AG20443 (cell line): ENCODE measurements at regions not wholly inside any gene's neighbourhood (a gene's known extent, or its start where the extent isn't known, plus 50 kb on each side); places are given as distances from the start of the nearest gene placed in this dataset.

Experiments
- DNase-seq: peaks from one replicate; pipeline ENCODE4 v3.0.0; 2012; ENCODE audit warnings: low spot score, mixed read lengths

DNA sequence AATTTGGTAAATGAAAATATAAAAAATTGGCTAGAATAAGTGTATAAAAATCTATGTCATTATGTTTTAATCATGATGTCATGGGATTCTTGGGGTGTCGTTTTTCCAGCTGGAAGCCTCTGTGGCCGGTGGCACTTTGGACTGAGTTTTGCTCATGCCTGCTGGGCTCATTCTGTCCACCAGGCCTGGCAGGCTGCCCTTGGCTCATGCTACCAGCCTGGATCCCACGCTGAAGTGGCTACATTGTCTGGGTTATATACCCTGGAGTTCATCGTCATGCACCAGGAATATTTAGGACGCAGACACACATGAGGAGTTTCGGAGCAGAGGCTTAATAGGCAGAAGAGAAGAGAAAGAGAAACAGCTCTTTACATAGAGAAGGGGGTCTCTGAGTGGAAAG is 1913.7 kb upstream of the WWC1 start:
- no peak for DNase-seq

DNA sequence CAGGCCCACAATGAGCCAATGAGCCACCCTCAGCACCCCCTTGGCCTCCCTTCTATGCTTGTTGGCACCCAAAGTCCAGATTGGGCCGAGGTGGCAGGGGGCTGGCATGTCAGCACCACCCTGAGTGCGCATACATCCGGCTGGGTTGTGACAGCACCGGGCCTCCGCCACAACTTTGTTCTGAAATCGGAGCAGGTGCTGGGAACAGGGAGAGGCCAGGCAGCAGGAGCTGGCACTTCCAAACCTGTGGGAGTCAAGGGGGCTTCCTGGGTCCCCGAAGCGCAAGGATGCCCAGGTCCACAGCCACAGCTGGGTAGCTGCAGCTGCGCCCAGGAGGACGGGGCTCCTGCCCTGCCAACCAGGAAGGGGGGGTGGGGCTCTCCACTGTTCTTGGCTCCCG is 1911.9 kb upstream of the WWC1 start:
- no peak for DNase-seq

GRCh38 chr5:166382031-166382430 is 1909.4 kb upstream of the WWC1 start:
- DNase-seq, result no peak

DNA sequence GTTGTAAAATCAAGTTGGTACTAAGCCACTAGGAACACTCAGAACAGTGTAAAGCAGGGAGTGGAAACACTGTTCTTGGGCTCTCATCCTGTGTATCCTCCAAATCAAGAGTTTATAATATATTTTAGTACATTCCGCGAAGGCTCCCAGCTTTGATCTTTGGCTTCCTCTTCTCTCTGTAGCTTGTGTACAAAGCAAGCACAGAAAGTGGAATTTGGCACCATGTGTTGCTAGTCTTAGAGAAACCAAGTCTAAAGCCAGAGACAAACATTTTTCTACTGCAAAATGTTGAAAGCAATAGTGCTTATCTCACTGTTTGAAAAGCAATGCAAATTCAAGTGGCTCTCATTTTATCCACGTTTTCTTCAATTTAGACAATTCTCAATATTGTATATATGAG is 1893.3 kb upstream of the WWC1 start:
- no peak for DNase-seq

GRCh38 chr5:166399781-166400180 is 1891.7 kb upstream of the WWC1 start:
- no peak for DNase-seq

GRCh38 chr5:166401391-166401790 is 1890.1 kb upstream of the WWC1 start:
- no peak for DNase-seq

- no peak for DNase-seq
Measured at GRCh38 chr5:166412191-166412590, 1879.3 kb upstream of the WWC1 start.

- no peak for DNase-seq
Measured at GRCh38 chr5:166427211-166427610, 1864.2 kb upstream of the WWC1 start.

- DNase-seq, result no peak
Measured at GRCh38 chr5:166428264-166428803, 1863.1 kb upstream of the WWC1 start.

DNA sequence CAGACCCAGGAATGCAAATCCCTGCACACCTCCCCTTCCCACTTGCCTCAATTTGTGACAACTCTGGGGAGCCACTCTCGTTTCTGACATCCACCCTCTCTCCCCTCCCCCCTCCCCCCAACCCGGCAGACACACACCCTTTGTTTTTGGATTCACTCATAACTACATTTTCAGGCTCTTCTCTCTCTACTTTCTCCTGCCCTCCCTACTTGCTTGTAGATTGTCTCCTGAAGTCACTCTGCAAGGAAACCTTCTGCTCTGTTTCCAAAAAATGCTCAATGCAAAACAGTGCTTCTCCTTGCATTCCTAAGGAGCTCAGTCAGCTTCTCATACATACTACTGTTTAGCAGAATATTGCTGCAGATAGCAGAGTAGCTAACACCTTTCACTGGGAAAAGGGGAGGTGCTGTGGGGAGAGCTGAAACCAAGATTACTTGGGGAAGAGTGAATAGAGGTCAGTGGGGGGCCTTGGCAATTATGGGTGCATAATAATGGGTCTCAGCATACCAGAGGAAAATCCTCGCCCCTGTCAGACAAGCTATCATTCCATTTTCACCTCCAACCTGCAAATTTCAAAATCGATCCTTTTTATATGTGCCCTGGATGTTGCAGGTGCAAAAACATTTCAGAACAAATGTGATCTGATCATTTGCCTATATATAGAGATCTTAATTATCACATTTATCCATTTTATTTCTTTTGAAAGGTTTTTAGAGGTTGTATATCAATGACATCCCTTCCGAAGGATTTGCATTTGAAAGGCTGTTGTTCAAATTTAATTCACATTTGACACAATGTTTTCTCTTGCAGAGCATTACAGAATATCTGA is 1860.7 kb upstream of the WWC1 start:
- DNase-seq, result no peak

- DNase-seq, result no peak
Measured at GRCh38 chr5:166431456-166431855, 1860.0 kb upstream of the WWC1 start.

DNA sequence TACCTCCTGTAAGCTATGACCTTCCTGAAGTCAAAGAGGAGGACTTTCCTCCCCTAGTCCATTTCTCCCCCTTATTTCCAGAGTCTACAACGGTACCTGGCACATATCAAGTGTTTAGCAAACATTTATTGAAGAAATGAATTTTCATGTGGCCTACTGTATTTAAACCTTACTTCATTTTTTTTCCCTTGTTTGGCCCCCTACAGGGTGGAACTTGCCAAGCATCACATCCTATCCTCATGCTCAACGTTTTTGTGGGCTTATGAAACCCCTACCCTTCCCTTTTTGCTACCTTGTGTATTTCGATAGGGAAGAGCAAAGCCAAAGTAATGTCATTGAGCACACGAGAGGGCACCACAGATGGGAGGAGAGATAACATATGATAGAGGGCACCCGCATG is 1857.8 kb upstream of the WWC1 start:
- no peak for DNase-seq

GRCh38 chr5:166436872-166437271 is 1854.6 kb upstream of the WWC1 start:
- DNase-seq, result no peak

GRCh38 chr5:166486348-166486747 is 1805.1 kb upstream of the WWC1 start:
- DNase-seq, result no peak

- DNase-seq, result no peak
Measured at GRCh38 chr5:166488560-166488959, 1802.9 kb upstream of the WWC1 start.

DNA sequence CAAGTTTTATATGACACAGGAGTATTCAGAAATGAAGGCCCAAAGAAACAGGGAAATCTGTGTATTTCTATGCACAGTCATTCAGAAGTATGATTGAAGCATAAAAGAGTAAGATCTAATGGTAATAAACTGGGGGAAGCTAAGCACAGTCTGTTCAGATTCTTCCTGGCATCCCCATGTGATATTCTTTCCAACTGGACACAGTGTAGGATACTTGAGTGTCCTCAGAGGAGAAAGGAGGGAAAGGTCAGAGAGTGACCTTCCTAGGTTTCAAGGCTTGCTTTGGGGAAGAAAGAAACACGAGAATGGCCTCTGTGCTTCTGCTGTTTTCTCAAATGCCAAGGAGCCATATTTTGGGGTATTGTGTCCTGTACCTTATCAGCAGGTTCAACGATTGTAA is 1798.4 kb upstream of the WWC1 start:
- no peak for DNase-seq

DNA sequence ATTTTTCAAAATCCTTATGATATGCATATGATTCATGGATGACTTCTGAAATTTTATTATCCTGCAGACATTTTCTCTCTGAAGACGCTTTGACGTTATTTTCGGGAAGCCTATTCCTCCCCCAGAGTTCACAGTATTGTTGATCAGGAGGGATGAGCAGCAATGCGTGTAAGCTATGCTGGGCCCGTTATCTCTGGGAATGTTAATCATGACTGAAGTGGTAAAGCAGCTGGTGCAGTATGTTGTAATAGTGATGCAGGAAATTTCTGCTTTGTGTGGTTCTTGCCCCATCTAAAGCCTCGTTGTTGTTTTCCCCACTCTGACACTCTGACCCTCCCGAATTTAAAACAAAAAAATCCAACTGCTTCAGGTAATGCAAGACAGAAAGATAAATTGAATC is 1797.8 kb upstream of the WWC1 start:
- no peak for DNase-seq

- no peak for DNase-seq
Measured at GRCh38 chr5:166497496-166498104, 1793.8 kb upstream of the WWC1 start.

DNA sequence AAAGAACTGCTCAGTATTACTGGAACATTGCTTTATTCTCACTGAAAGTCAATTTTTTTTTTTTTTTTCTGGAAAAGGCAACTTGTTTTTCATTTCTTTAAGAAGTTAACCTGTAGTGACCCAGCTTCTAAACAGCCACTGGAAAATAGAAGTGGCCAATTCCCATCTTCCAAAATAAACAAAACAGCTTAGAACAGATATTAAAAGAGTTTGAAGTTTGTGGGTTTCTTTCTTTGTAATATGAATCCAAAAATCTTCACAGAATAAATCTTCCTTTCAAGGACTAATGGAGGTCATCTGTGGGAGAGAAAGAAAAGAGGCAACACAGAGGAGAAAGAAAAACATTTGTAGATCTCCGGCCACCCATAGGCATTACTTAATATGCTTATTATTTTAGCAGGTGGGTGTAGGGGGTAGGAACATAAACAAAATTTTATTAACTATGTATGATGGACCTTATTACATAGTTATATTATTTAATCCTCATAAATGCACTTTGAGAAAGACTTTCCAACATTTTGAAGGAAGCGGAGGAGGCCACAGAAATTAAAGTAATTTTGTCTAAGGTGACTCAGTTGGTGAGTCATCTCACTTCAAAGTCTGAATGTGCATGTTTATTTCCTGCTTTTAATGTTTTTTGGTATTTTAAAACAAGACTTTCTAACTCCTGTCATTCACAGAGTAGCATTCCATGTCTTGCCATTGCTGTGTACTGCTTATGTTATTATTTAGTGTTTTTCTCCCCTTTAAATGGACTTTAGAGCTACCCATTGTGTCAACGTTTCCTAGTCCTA is 1791.8 kb upstream of the WWC1 start:
- no peak for DNase-seq

DNA sequence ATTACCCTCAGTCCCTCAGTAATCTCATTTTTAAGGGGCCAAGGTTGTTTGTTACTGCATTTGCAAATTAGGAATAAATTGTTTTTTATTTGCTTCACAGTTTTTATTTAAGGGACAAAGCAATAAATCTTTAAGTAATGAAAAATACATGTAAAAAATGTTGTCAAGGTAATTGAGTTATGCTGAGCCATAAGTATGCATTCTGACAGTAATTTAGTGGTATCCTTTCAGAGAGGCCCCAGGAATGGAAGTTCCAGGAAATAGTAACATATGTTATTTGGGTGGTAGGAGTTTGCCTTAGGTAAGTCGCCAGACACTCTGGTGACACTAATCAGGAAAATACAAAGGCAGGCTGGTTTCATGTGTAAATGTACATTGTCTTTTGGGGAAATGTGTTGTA is 1787.9 kb upstream of the WWC1 start:
- DNase-seq, result no peak

DNA sequence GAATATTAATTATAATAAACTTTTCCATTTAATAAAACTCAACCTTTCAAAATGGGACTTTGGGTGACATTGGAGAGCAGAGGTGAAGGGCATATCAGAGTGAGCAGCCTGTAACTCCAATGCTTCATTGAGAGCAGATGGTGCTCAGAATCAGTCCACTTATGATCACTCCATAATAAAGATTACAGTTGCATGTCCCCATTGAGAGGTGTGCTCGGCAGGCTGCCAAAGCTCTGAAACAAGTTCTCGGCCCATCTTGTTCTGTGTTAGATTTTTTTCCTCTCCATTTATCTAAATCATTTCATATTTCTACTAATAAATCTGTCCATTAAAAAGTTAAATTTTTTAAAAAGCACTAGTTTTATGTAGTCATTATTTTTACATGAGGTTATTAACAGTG is 1786.4 kb upstream of the WWC1 start:
- no peak for DNase-seq

- no peak for DNase-seq
Measured at GRCh38 chr5:166505544-166505943, 1785.9 kb upstream of the WWC1 start.
